HepG2 (cell line): ENCODE measurements at regions not wholly inside any gene's neighbourhood (a gene's known extent, or its start where the extent isn't known, plus 50 kb on each side); places are given as distances from the start of the nearest gene placed in this dataset.

Experiments used
- ATAC-seq: fragments of 200-7000 bp; cut with Tn5 transposase; 3 replicates; pipeline ENCODE4 v1.9.1; 2020; ENCODE audit warnings: mild to moderate bottlenecking, moderate library complexity
- BruUV-seq: library from RNA; stranded (reverse); fragments of 400-500 nt; replicated peaks from 2 replicates; lab custom pipeline; 2021; lab: Mats Ljungman, UMichigan
- CTCF ChIA-PET: fragments of 300-600 bp; formaldehyde crosslinking; extraction: SDS; loops from one replicate; lab custom pipeline; 2021; ENCODE audit warnings: low total read pairs, inconsistent platforms, low intra/inter-chr PET ratio; lab: Yijun Ruan, JAX
- POLR2A ChIA-PET: fragments of 350-600 bp; sonication (Branson Sonifier 250); formaldehyde crosslinking; loops from one replicate; lab custom pipeline; 2020; ENCODE audit warnings: antibody characterized with exemption, inconsistent platforms; lab: Yijun Ruan, JAX
- DNase-seq: peaks from one replicate; pipeline ENCODE4 v3.0.0-alpha.2; 2015; ENCODE audit warnings: low spot score
- FAIRE-seq: peaks from 3 replicates; lab custom pipeline; 2011; peaks lifted over from hg19 to GRCh38; lab: Jason Lieb, UNC
- H2AFZ ChIP-seq: one replicate; pipeline ENCODE4 v1.6.1; 2011; ENCODE audit warnings: low read length, inconsistent platforms
- H3K27ac ChIP-seq: fragments of 300-600 bp; 3 replicates; pipeline ENCODE4 v1.8.0; 2011; ENCODE audit warnings: mixed run types, mild to moderate bottlenecking, mixed read lengths, low read length, inconsistent platforms; ENCODE audit not compliant: insufficient read depth; ENCODE audit errors: extremely low read length
- H3K27me3 ChIP-seq, 2 experiments: fragments of 200-600 bp in 1 of 2; 2 replicates in 1 of 2; 3 replicates in 1 of 2; pipeline versions ENCODE4 v1.6.0 to v1.8.0; 2011; ENCODE audit warnings: low read length in 2 of 2, mild to moderate bottlenecking in 2 of 2, moderate library complexity in 2 of 2, inconsistent platforms in 1 of 2; ENCODE audit not compliant: insufficient read depth in 2 of 2, control insufficient read depth in 1 of 2
- H3K36me3 ChIP-seq, 2 experiments: fragments of 200-600 bp in 1 of 2; replicated peaks in 1 of 2; 2 replicates in 1 of 2; 3 replicates in 1 of 2; pipeline versions ENCODE4 v1.5.1 to v1.8.0; 2011; ENCODE audit warnings: low read length in 2 of 2, inconsistent platforms in 1 of 2; ENCODE audit not compliant: insufficient read depth in 2 of 2, control insufficient read depth in 1 of 2
- H3K4me1 ChIP-seq: 2 replicates; pipeline ENCODE4 v1.5.1; 2012; ENCODE audit warnings: low read length, inconsistent platforms; ENCODE audit not compliant: insufficient read depth
- H3K4me2 ChIP-seq: 2 replicates; pipeline ENCODE4 v1.6.0; 2011; ENCODE audit warnings: low read depth, low read length, inconsistent platforms
- H3K4me3 ChIP-seq, 3 experiments: fragments of 200-600 bp in 1 of 3; sonication (generic), shearing (Covaris generic) in 1 of 3; replicated peaks in 1 of 3; 2 replicates each; pipeline ENCODE4 v1.5.1; 2011 to 2016; ENCODE audit warnings: low read length in 3 of 3, inconsistent platforms in 2 of 3, low read depth in 2 of 3, mild to moderate bottlenecking in 2 of 3, control low read depth in 1 of 3, mixed read lengths in 1 of 3; ENCODE audit not compliant: insufficient read depth in 1 of 3
- H3K79me2 ChIP-seq: one replicate; pipeline ENCODE4 v1.6.1; 2011; ENCODE audit warnings: low read length, inconsistent platforms; ENCODE audit not compliant: insufficient read depth
- H3K9ac ChIP-seq: 2 replicates; pipeline ENCODE4 v1.6.0; 2011; ENCODE audit warnings: mild to moderate bottlenecking, low read depth, low read length, inconsistent platforms; ENCODE audit not compliant: insufficient read depth
- H3K9me3 ChIP-seq: 2 replicates; pipeline ENCODE4 v1.5.1; 2012; ENCODE audit warnings: mild to moderate bottlenecking, low read length
- H4K20me1 ChIP-seq: 2 replicates; pipeline ENCODE4 v1.6.0; 2011; ENCODE audit warnings: inconsistent platforms, mild to moderate bottlenecking, low read length, moderate library complexity; ENCODE audit not compliant: insufficient read depth
- HIVEP1 ChIP-seq: sonication (generic); formaldehyde crosslinking; IDR thresholded peaks from 2 replicates; pipeline ENCODE4 v1.4.0; 2020; ENCODE audit warnings: mild to moderate bottlenecking, missing genetic modification reagents
- MIER2 ChIP-seq: IDR thresholded peaks from 2 replicates; pipeline ENCODE4 v1.6.1; 2016; ENCODE audit warnings: missing biosample characterization, missing genetic modification reagents
- NBN ChIP-seq: fragments of 450-650 bp; conservative IDR thresholded peaks from 2 replicates; pipeline ENCODE4 v1.6.1; 2017
- NFYB ChIP-seq: sonication (generic); formaldehyde crosslinking; IDR thresholded peaks from 2 replicates; pipeline ENCODE4 v1.4.0; 2020; ENCODE audit warnings: missing genetic modification reagents
- U2AF1 ChIP-seq: fragments of 200-400 bp; formaldehyde crosslinking; optimal IDR thresholded peaks from 2 replicates; pipeline ENCODE3; 2017; ENCODE audit warnings: mild to moderate bottlenecking, low read depth, low read length
- U2AF2 ChIP-seq: fragments of 200-400 bp; formaldehyde crosslinking; IDR thresholded peaks from 2 replicates; pipeline ENCODE4 v1.6.1; 2017; ENCODE audit warnings: low read depth, mild to moderate bottlenecking, low read length
- ZFP37 ChIP-seq: sonication (generic); formaldehyde crosslinking; IDR thresholded peaks from 2 replicates; pipeline ENCODE4 v1.4.0; 2020; ENCODE audit warnings: missing genetic modification reagents, borderline replicate concordance
- ZNF256 ChIP-seq: sonication (generic); formaldehyde crosslinking; conservative IDR thresholded peaks from 2 replicates; pipeline ENCODE4 v1.4.0; 2020; ENCODE audit warnings: missing genetic modification reagents
- ZNF530 ChIP-seq: sonication (generic); formaldehyde crosslinking; IDR thresholded peaks from 2 replicates; pipeline ENCODE4 v1.5.0; 2020; ENCODE audit warnings: low read depth, mild to moderate bottlenecking, missing genetic modification reagents
- ZNF569 ChIP-seq: sonication (generic); formaldehyde crosslinking; IDR thresholded peaks from 2 replicates; pipeline ENCODE4 v1.5.0; 2020; ENCODE audit warnings: mild to moderate bottlenecking, missing genetic modification reagents, moderate library complexity, borderline replicate concordance
- ZNF841 ChIP-seq: sonication (generic); formaldehyde crosslinking; IDR thresholded peaks from 2 replicates; pipeline ENCODE4 v1.8.1; 2023; ENCODE audit warnings: missing genetic modification reagents, borderline replicate concordance
- ZSCAN22 ChIP-seq: sonication (generic); formaldehyde crosslinking; IDR thresholded peaks from 2 replicates; pipeline ENCODE4 v1.4.0; 2020; ENCODE audit warnings: mild to moderate bottlenecking, missing genetic modification reagents
- WGBS: methylation state at CpG from one replicate; pipeline ENCODE4 v1.1.6; 2017; ENCODE audit warnings: low lambda C conversion rate; 5-methylcytosine and 5-hydroxymethylcytosine counted together
- in situ Hi-C: cut with HindIII; loops from 2 replicates; pipeline ENCODE4 v1.10.0; 2017; ENCODE audit warnings: low pct_unique_long_range_greater_than_20kb; ENCODE audit not compliant: extremely low pct_ligation_motif_present
- intact Hi-C: fragments of 100-400 bp; cut with micrococcal nuclease; formaldehyde crosslinking; loops from one replicate; pipeline ENCODE4 v1.10.0; 2022; ENCODE audit not compliant: unreplicated experiment
- TF ChIP-seq, protein P1 (sequence below): sonication (generic); formaldehyde crosslinking; IDR thresholded peaks from 2 replicates; pipeline ENCODE4 v1.8.0; 2023; ENCODE audit warnings: mild to moderate bottlenecking, missing genetic modification reagents

DNA sequence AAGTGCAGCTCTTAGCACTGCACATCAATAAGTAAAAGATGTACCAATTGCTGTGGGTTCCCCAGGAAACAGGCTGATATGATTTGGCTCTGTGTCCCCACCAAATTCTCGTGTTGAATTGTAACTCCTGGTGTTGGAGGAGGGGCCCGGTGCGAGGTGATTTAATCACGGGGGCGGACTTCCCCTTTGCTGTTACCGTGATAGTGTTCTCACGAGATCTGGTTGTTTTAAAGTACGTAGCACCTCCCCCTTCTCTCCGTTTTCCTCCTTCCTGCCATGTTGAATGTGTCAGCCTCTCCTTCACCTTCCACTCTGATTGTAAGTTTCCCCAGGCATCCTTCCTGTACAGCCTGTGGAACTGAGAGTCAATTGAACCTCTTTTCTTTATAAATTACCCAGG lies 93.2 kb upstream of the ACTBL2 start:
- CTCF ChIA-PET, result no interaction called here
- no peak for FAIRE-seq
- Histone ChIP-seq H3K27ac (no peak overlapping the region), H3K27me3 (no peaks in the 10 kb centered on the region), H4K20me1 (no peaks in the 10 kb centered on the region), H2AFZ (no peak overlapping the region)
- in situ Hi-C loops (no loop called here), intact Hi-C loops (no loop called here)
- 15% methylated on average over 9 of the region's 9 CpGs for WGBS
- TF ChIP-seq ZFP37 (no peak), NBN (no peak), HIVEP1 (no peak), ZSCAN22 (no peak), U2AF2 (no peak), MIER2 (CRISPR knock-in tag) (no peak), ZNF530 (CRISPR knock-in tag) (no peak), U2AF1 (no peak), ZNF569 (CRISPR knock-in tag) (no peak), ZNF256 (no peak), NFYB (CRISPR knock-in tag) (no peak), ZNF841 (CRISPR knock-in tag) (no peak)
- TF ChIP-seq, protein P1, sequence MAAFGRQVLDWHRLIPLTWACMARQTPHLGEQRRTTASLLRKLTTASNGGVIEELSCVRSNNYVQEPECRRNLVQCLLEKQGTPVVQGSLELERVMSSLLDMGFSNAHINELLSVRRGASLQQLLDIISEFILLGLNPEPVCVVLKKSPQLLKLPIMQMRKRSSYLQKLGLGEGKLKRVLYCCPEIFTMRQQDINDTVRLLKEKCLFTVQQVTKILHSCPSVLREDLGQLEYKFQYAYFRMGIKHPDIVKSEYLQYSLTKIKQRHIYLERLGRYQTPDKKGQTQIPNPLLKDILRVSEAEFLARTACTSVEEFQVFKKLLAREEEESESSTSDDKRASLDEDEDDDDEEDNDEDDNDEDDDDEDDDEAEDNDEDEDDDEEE (CRISPR knock-in tag), result no peak
- TF ChIP-seq, all 625 proteins: peak for 0
- Histone ChIP-seq H3K4me3 (no peak overlapping the region), H3K79me2 (no peaks in the 10 kb centered on the region), H3K4me1 (no peaks in the 10 kb centered on the region), H3K36me3 (no peaks in the 10 kb centered on the region), H3K4me2 (no peak overlapping the region), H3K9me3 (no peaks in the 10 kb centered on the region), H3K9ac (no peak overlapping the region)
- BruUV-seq, result no TSS peak
- no peak for ATAC-seq
- POLR2A ChIA-PET, result no interaction called here
- DNase-seq, result no peak
